HG03439 (cell line): ENCODE measurements at regions not wholly inside any gene's neighbourhood (a gene's known extent, or its start where the extent isn't known, plus 50 kb on each side); places are given as distances from the start of the nearest gene placed in this dataset.

Experiments used
- ATAC-seq: cut with Tn5 transposase; IDR thresholded peaks from one replicate; pipeline ENCODE4 v1.9.1; 2021; ENCODE audit warnings: mild to moderate bottlenecking, moderate library complexity; ENCODE audit not compliant: unreplicated experiment

GRCh38 chr9:23557689-23558088 is 268.4 kb downstream of the ELAVL2 start:
- ATAC-seq: no peak

GRCh38 chr9:23559522-23559921 is 266.5 kb downstream of the ELAVL2 start:
- ATAC-seq: no peak

GRCh38 chr9:23563517-23563916 is 262.5 kb downstream of the ELAVL2 start:
- ATAC-seq: no peak

GRCh38 chr9:23567516-23568165 is 258.4 kb downstream of the ELAVL2 start:
- ATAC-seq: no peak

- ATAC-seq: no peak
Measured at GRCh38 chr9:23571414-23572104, 254.5 kb downstream of the ELAVL2 start.

- ATAC-seq: no peak
Measured at GRCh38 chr9:23573800-23574199, 252.2 kb downstream of the ELAVL2 start.

- ATAC-seq: no peak
Measured at GRCh38 chr9:23577611-23578010, 248.4 kb downstream of the ELAVL2 start.

GRCh38 chr9:23581931-23582330 is 244.1 kb downstream of the ELAVL2 start:
- ATAC-seq: no peak

- no peak for ATAC-seq
Measured at GRCh38 chr9:23582836-23583235, 243.2 kb downstream of the ELAVL2 start.

GRCh38 chr9:23586906-23587305 is 239.1 kb downstream of the ELAVL2 start:
- no peak for ATAC-seq

- ATAC-seq: no peak
Measured at GRCh38 chr9:23587433-23587832, 238.6 kb downstream of the ELAVL2 start.

- no peak for ATAC-seq
Measured at GRCh38 chr9:23587903-23588302, 238.1 kb downstream of the ELAVL2 start.

- no peak for ATAC-seq
Measured at GRCh38 chr9:23590276-23591000, 235.6 kb downstream of the ELAVL2 start.

GRCh38 chr9:23594421-23594820 is 231.6 kb downstream of the ELAVL2 start:
- no peak for ATAC-seq

GRCh38 chr9:23596913-23597634 is 229.0 kb downstream of the ELAVL2 start:
- ATAC-seq: no peak

- no peak for ATAC-seq
Measured at GRCh38 chr9:23598994-23599393, 227.0 kb downstream of the ELAVL2 start.

- no peak for ATAC-seq
Measured at GRCh38 chr9:23603311-23603710, 222.7 kb downstream of the ELAVL2 start.

- no peak for ATAC-seq
Measured at GRCh38 chr9:23606107-23606506, 219.9 kb downstream of the ELAVL2 start.

- no peak for ATAC-seq
Measured at GRCh38 chr9:23608456-23608855, 217.6 kb downstream of the ELAVL2 start.

GRCh38 chr9:23611869-23612268 is 214.2 kb downstream of the ELAVL2 start:
- no peak for ATAC-seq

- no peak for ATAC-seq
Measured at GRCh38 chr9:23615569-23615968, 210.5 kb downstream of the ELAVL2 start.
